NCI-H1092 treated with DMSO at 0.1 percent for 48 hours (cell line): ENCODE measurements at regions not wholly inside any gene's neighbourhood (a gene's known extent, or its start where the extent isn't known, plus 50 kb on each side); places are given as distances from the start of the nearest gene placed in this dataset.

Experiments used
- DNase-seq: peaks from one replicate; lab custom pipeline; 2025; lab: John Stamatoyannopoulos, UW

GRCh38 chr4:125140966-125141495 lies 173.7 kb upstream of the FAT4 start:
- no peak for DNase-seq

- DNase-seq: no peak
These were observed 179.1 kb upstream of the FAT4 start for GRCh38 chr4:125135652-125136051.

- no peak for DNase-seq
These were observed 182.0 kb upstream of the FAT4 start for GRCh38 chr4:125132729-125133128.

- no peak for DNase-seq
These were observed 182.7 kb upstream of the FAT4 start for GRCh38 chr4:125131891-125132680.

- no peak for DNase-seq
These were observed 189.5 kb upstream of the FAT4 start for GRCh38 chr4:125125276-125125675.

- no peak for DNase-seq
These were observed 191.1 kb upstream of the FAT4 start for GRCh38 chr4:125123570-125124109.

GRCh38 chr4:125121581-125121980 lies 193.2 kb upstream of the FAT4 start:
- no peak for DNase-seq

GRCh38 chr4:125116431-125116830 lies 198.3 kb upstream of the FAT4 start:
- no peak for DNase-seq

GRCh38 chr4:125115941-125116340 lies 198.8 kb upstream of the FAT4 start:
- DNase-seq: no peak

GRCh38 chr4:125115476-125115875 lies 199.3 kb upstream of the FAT4 start:
- no peak for DNase-seq

GRCh38 chr4:125112536-125112935 lies 202.2 kb upstream of the FAT4 start:
- no peak for DNase-seq

GRCh38 chr4:125111323-125111722 lies 203.4 kb upstream of the FAT4 start:
- DNase-seq: no peak

- DNase-seq: no peak
These were observed 209.2 kb upstream of the FAT4 start for GRCh38 chr4:125105561-125105960.

GRCh38 chr4:125104616-125105015 lies 210.1 kb upstream of the FAT4 start:
- DNase-seq: no peak

GRCh38 chr4:125101719-125102118 lies 213.0 kb upstream of the FAT4 start:
- no peak for DNase-seq

GRCh38 chr4:125097729-125098128 lies 217.0 kb upstream of the FAT4 start:
- no peak for DNase-seq

- no peak for DNase-seq
These were observed 218.1 kb upstream of the FAT4 start for GRCh38 chr4:125096662-125097061.

GRCh38 chr4:125091541-125091940 lies 223.2 kb upstream of the FAT4 start:
- no peak for DNase-seq

- DNase-seq: no peak
These were observed 223.7 kb upstream of the FAT4 start for GRCh38 chr4:125091101-125091500.

- no peak for DNase-seq
These were observed 230.1 kb upstream of the FAT4 start for GRCh38 chr4:125084608-125085007.

- no peak for DNase-seq
These were observed 231.9 kb upstream of the FAT4 start for GRCh38 chr4:125082729-125083417.

GRCh38 chr4:125072269-125072668 lies 242.5 kb upstream of the FAT4 start:
- DNase-seq: no peak

- peak; percentile 36 for DNase-seq
These were observed 243.9 kb upstream of the FAT4 start for GRCh38 chr4:125070861-125071260.
